Astrocyte of the cerebellum (primary cell): ENCODE measurements at regions not wholly inside any gene's neighbourhood (a gene's known extent, or its start where the extent isn't known, plus 50 kb on each side); places are given as distances from the start of the nearest gene placed in this dataset.

ENCODE experiments used
- DNase-seq: peaks from one replicate; pipeline ENCODE4 v3.0.0-alpha.2; 2011; ENCODE audit warnings: low read depth
- H3K4me3 ChIP-seq: 2 replicates; pipeline ENCODE4 v1.5.1; 2011; ENCODE audit warnings: mild to moderate bottlenecking, low read depth, low read length, moderate library complexity
- in situ Hi-C: cut with HindIII; loops from 2 replicates; pipeline ENCODE4 v1.10.0; 2017; ENCODE audit warnings: low sequenced_read_pairs
- TF ChIP-seq, protein P1 (sequence below): IDR thresholded peaks from 2 replicates; pipeline ENCODE4 v1.5.1; 2012; ENCODE audit warnings: low read length, low read depth, moderate library complexity, mild to moderate bottlenecking; ENCODE audit errors: missing control alignments

DNA sequence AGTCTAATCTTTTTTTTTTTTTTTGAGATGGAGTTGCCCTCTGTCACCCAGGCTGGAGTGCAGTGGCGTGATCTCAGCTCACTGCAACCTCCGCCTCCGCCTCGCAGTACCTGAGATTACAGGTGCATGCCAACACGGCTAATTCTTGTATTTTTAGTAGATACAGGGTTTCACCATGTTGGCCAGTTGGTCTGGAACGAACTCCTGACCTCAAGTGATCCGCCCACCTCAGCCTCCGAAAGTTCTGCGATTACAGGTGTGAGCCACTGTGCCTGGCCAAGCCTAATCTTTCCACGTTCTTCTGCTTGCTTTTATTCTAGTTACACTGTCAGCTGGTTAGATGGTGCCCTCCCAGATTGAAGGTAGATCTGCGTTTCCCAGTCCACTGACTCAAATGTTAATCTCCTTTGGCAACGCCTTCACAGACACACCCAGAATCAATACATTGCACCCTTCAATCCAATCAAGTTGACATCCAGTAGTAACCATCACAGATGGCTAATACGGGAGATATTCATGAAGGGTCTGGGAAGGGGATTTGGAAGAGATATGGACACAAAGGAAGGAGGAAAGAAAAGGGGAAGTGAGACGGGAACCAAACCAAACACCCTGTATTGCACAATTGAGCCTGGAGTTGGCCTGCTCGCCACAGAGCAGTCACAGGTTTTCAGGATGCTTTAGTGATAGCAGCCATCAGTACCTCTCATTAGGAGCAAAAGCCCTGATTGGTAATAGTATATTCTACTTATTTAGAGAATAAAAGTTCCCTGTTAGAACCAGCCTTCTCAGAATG is 229.8 kb downstream of the PIK3C3 start:
- no peak overlapping the region for H3K4me3 ChIP-seq
- in situ Hi-C loops, result no loop called here
- TF ChIP-seq, protein P1, sequence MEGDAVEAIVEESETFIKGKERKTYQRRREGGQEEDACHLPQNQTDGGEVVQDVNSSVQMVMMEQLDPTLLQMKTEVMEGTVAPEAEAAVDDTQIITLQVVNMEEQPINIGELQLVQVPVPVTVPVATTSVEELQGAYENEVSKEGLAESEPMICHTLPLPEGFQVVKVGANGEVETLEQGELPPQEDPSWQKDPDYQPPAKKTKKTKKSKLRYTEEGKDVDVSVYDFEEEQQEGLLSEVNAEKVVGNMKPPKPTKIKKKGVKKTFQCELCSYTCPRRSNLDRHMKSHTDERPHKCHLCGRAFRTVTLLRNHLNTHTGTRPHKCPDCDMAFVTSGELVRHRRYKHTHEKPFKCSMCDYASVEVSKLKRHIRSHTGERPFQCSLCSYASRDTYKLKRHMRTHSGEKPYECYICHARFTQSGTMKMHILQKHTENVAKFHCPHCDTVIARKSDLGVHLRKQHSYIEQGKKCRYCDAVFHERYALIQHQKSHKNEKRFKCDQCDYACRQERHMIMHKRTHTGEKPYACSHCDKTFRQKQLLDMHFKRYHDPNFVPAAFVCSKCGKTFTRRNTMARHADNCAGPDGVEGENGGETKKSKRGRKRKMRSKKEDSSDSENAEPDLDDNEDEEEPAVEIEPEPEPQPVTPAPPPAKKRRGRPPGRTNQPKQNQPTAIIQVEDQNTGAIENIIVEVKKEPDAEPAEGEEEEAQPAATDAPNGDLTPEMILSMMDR, result no peak
- DNase-seq, result no peak

DNA sequence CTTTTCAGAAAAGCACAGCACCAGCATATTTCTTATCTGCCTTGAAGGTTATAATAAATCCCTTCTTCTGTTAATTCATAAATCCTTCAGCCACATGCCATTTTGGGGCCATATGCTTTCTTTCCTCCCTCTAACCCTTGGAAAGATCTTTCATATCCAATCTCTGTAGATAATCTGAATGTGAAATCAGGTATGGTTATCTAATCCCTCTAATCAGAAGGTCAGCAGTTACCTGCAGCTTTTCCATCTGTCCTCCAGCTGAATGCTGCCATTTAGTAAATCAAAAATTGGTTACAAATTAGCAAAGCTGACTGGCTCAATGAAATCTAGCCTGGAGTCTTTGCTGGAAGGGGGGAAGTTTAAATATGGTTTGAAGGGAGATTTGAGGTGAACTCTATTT is 230.5 kb downstream of the PIK3C3 start:
- in situ Hi-C loops, result no loop called here
- TF ChIP-seq, protein P1, result no peak
- H3K4me3 ChIP-seq, result no peak overlapping the region
- no peak for DNase-seq

DNA sequence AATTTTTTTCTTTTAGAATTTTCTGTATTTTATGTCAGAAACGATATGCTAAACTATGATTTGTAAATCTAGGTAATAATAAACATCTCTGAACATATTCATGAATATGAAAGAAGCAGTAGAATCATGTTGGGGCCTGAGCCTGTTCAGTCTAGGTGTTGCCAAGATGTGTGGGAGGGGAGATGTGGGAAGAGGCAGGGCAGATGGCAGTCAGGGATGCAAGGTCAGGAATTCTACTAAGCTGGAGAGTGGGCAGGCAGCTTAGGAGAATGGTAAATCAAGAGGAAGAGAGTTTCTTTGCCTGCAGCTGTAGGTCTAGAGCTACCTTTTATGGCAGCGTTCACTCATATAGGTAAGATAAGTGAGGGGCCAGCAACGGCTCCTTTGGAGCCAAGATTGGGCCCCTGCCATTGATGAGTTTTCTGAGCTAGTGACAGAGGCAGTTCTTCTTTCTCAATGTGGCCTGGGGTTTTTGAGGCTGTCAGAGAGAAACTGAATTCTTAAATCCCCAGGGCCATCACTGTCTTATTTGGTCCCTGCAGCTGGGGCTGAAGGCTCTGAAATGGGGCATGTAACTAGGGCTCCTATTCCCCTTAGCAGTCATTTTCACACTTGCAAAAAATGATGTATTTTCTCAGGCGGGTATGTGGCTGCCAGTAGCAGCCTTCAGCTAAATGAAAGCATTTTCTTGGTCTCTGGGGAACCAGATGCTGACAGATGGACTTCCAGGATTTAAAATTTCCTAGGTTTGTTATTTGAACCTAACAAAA is 232.8 kb downstream of the PIK3C3 start:
- in situ Hi-C loops, result no loop called here
- H3K4me3 ChIP-seq, result no peak overlapping the region
- TF ChIP-seq, protein P1, result no peak
- DNase-seq, result no peak

DNA sequence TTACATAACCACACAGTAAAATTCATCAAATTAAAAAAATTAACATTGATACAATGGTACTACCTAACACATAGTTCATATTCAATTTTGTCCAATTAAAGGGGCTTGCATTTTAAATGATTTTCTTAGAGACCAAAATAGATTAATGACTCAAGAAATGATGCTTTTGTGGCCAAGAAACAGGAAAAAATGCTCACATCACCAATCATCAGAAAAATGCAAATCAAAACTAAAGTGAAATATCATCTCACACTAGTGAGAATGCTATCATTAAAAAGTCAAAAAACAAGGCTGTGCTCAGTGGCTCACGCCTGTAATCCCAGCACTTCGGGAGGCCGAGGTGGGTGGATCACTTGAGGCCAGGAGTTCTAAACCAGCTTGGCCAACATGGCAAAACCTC is 235.6 kb downstream of the PIK3C3 start:
- DNase-seq, result no peak
- TF ChIP-seq, protein P1, result no peak
- in situ Hi-C loops, result no loop called here

DNA sequence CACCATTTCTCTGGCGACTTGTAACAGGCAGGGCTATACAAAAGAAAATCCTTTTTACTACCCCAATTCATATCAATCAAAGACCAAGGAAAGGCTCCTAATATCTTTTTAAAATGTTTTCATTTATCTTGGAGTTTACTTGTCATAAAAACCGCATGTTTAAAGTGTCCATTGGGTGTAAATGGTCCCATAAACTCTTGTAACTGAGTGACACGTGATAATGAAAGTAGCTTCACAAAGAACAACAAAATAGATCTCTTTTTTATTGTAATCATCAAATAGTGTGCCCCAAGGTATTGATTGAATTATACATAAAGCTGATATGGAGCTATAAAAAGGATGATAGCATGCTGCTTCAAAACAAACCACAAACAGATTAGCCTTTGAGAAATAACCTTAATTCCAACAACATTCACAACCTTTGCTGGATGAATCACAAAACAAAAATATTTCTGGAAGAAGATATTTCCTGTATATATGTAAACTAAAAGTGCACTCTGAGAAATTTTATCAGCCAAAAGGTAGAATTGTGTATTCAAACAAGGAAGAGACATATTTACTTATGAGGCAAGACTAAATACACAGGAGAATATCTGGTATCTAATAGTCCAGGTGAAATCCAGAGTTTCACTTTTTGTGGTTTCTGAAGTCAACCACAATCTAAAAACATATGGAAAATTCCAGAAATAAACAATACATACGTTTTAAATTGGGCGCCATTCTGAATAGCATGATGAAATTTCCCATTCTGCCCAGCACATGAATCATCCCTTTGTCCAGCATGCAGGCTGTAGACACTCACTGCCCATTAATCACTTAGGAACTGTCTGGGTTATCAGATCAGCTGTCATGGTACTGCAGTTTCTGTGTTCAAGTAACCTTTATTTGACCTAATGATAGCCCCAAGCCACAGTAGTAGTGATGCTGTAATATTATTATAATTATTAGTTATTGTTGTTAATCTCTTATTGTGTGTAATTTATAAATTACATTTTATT is 237.5 kb downstream of the PIK3C3 start:
- H3K4me3 ChIP-seq, result no peak overlapping the region
- TF ChIP-seq, protein P1, result no peak
- DNase-seq, result no peak
- in situ Hi-C loops, result no loop called here

More for the DNA sequence above, 235.6 kb downstream of the PIK3C3 start:
- H3K4me3 ChIP-seq, result no peak overlapping the region

DNA sequence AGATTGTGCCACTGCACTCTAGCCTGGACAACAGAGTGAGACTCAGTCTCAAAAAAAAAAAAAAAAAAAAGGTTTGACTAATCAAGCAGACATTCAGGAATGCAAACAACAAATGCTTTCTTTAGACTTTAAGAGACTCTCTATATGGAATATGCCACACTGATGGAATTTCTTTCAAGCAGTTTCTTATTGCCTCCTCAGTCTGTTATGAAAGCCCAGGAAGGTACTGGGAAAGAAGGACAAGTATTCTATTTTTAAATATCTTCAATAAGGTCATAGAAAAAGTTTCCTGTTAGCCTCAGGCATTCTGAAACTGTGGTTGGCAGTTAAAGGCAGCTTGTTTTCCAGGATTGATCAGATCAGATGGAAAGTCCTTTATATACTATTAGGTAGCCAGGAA is 241.6 kb downstream of the PIK3C3 start:
- TF ChIP-seq, protein P1, result no peak
- no peak overlapping the region for H3K4me3 ChIP-seq
- in situ Hi-C loops, result no loop called here
- no peak for DNase-seq
